Activated CD4-positive, alpha-beta T cell treated with anti-CD3 and anti-CD28 coated beads for 48 hours (primary cell): ENCODE measurements at regions not wholly inside any gene's neighbourhood (a gene's known extent, or its start where the extent isn't known, plus 50 kb on each side); places are given as distances from the start of the nearest gene placed in this dataset.
A peak's percentile ranks its signal among the peaks of the same experiment; 100 is the strongest.
"Not testable (repeated sequence)": the region's sequence is repeated elsewhere in the genome, so short reads cannot be mapped to it uniquely, and the experiment has no call there.

ENCODE experiments used
- DNase-seq: peaks from one replicate; pipeline ENCODE4 v3.0.0-alpha.2; 2020

DNA sequence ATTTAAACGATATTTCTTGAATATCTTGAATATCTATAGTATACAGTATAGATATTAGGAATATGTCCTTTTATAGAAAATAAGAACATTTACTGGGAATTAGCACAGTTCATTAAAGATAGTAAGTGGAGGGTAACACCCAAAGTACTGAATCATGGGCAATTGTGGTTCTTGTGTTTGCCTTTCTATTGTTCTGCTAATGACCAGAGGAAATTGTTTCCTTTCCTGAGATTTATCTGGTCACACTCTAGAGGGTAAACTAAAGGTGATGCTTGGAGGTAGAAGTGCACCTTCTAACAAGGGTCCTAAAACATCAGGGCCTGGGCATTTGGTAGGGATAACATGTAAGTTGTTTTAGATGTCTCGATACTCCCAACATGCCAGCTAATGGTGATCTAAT, 241.3 kb upstream of the SFRP2 start:
- no peak for DNase-seq

DNA sequence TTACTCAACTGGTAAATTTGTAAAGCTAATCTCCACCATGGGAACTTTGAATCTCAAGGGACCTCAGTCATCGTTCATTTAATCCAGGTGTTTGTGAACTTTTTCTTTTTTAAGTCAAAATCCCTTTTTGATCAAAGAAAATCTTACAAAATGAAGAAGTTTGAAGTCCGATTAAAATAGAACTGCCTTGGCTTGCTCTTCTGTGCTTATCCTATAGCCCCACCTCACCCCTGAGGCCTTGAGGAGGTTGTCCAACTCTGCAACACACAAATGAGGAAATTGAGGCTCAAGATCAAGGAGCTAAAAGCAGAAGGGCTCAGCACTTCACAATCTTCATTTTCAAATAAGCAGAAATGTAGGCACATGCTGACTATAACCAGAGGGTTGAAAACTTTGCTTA, 240.3 kb upstream of the SFRP2 start:
- no peak for DNase-seq

DNA sequence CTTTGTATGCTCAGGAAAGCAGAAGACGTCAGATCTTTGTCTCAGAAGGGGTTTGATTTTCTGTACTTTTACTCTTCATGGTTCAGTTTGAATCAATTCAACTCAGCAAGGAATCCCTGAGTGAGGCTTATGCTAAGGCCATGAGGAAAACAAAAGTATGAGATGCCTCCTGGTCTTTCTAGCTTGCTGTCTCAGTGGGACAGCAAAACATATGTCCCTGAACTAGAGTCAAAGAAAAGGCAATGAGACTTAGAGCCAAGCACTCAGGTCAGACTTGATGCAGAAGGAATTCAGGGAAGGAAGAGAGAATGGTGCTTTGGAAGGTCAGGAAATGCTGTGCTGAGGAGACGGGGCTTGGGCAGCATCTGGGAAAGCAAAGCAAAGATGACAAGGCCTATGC, 236.2 kb upstream of the SFRP2 start:
- no peak for DNase-seq

DNA sequence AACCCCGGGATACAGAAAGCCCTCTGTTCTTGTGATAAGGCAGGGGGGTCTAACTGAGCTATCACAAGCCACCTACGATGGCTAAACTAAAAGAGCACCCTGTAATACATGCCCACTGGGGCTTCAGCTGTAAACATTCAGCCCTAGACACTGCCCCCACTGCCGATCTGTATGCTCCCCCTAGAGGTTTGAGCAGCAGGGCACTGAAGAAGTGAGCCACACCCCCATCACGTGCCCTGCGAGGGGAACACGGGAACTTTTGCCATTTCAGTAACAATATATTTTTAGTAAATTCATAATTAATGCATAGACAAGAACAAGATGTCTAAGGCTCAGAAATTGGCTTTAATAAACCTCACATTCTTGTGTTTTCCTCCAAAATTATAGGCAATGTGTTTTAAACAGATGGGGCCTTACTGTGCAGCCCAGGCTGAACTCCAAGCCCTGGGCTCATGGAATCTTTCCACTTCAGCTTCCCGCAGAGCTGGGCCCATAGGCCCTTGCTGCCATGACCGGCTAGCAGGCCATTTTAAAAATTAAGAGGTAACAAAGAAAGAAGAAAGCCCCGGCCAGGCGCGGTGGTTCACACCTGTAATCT, 235.3 kb upstream of the SFRP2 start:
- peak; percentile 14 for DNase-seq

DNA sequence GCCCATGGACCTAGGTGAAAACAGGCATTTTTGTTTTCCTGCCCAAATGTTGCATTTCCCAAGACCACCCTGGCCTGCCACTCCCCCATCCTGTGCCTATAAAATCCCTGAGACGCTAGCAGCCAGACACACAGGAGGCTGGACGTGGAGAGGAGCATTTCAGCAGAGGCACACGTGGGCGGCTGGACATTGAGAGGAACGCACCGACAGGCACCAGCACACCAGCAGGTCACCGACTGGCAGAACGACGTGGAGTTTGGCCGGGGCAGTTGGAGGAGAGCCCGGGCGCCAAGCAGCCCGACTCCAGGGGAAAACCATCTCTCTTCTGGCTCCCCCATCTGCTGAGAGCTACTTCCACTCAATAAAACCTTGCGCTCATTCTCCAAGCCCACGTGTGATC, 234.8 kb upstream of the SFRP2 start:
- not testable (repeated sequence) for DNase-seq

DNA sequence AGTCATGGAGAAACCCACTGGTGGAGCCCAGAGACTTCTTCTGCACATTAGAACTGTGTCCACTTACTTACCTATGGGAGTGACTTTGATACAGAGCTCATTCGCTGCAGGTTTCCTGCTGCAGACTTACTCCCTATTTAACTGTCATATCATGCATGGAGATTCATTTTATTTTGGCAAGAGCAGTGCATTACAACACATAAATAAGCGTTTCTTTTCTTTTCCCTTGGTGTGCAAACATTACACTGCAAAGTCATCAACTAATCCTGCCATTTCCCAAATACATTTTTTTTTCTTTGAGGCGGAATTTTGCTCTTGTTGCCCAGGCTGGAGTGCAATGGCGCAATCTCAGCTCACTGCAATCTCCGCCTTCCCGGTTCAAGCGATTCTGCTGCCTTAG, 230.9 kb upstream of the SFRP2 start:
- DNase-seq, result no peak

DNA sequence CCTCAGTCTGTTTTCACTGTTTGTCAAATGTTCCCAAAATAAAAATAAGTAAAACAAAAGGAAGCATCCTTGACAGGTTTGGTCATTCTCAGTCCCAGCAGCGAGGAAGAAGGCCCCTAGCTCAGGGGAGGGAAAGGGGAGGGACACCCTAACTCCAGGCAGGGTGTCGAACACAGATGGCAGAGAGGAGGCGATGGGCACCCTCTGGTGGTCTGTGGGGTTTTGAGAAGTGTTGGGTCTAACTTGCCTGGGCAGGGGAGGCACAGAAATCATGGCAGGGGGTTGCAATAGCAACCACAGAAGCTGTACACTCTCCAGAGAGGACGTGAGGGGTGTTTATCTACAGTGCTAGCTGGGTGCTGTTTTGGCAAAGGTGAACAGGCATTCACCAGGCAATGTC, 229.8 kb upstream of the SFRP2 start:
- peak; percentile 36 for DNase-seq

DNA sequence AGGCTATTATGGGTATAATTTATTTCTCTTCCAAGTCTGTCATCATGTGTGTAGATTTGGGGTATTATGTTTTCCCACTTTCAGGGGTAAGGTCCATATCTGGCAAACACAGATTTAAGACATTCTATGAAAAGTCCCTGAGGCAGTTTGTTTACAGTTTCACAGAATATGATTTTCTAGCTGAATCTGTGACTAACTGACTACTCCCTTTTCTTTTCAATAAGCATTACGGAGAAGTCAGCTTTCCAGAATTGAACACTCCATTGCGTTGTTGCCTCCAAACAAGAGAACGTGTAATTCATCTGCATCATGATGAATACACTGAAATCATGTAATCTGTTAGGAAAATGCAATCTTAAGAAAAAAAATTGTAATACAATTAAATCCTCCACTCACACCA, 226.7 kb upstream of the SFRP2 start:
- no peak for DNase-seq

DNA sequence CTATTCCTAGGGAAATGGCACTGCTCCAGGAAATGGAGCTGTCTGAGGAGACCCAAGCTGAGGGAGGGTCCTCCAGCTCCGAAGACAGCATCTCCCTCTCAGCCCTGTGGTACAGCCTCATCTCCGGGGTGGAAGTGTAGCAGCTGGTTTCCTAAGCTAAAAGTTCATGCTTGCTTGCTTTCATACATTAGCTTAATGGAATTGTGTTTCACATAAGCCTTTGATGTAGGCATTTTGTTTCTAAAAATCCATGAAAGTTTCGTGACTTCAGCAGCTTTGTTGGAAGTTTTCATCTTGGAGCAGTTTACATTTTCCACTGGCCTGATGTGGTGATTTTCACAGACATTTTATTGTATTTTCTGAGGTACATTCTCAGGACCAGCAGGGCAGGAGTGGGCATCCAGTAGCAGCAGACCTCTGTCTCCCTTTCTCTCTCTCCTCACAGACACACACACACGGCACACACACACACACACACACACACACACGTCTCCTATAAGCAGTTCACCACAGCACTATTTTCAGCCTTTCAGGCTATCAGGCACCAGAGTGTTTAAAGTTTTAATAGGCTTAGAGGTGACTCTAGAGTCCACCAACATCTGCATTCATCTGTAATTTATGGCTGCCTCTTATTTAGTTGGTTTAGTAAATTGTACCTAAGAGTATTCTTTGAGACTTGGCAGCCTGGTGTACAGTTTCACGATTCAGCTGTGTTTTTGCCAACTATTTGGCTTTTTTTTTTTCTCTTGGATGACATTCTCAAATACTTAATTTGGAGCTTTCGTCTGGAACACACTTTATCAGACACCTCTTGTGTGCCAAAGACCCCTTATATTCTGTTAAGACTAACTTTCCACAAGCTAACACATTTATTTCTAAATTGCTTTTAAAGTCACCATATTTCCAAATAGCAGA, 225.8 kb upstream of the SFRP2 start:
- DNase-seq, result no peak

DNA sequence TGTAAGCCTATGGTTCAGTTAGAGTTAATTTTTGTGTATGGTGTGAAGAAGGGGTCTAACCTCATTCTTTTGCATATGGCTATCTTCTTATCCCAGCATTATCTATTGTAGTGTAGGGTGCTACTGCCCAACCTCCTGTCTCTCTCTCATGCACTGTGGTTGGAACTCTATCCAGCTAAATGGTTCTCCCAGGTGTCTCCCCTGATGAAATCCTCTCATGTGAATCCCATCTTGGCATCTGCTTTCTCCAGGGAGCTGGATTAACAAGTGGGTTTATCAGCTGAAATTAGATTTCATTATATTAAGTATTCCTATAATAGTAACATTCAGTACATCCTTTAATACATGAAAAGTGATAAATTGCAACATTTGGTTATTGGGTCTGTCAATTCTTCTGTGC, 224.7 kb upstream of the SFRP2 start:
- no peak for DNase-seq

DNA sequence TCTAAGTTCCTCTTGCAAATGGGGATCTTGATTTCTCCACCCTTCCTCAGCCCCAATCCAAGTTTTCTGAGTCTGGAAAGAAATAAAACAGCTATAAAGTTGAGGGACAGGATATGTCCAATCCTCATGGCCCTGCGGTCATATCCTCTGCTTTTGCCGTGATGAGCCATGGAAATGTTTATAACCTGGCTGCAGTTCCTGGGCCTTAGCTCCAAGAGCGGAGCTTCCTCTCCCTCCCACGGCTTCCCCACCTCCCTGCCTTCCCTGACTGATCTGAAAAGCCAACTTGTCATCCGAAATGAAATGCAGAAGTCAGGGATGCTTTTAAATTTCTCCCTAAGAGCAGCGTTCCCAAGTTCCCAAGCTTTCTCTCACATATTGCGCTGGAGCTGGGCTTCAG, 221.5 kb upstream of the SFRP2 start:
- DNase-seq, result no peak

DNA sequence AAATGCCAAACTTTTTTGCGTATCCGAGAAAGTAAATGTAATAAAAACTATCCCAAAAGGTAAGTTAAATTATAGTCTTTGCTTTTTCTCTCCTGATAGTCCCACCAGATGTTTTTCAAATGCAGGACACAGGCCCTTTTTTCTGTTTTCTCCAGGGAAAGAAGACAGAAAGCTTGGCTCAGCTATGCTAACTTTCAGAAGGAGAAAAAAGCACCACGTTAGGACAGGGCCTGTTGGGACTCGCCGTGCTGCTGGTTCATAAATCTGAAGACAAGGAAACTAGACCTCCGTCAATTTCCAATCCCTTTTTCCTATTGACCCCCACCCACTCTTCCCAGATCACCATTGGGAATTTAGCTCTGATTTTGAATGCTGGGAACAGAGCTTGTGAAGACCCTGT, 220.9 kb upstream of the SFRP2 start:
- DNase-seq, result no peak

DNA sequence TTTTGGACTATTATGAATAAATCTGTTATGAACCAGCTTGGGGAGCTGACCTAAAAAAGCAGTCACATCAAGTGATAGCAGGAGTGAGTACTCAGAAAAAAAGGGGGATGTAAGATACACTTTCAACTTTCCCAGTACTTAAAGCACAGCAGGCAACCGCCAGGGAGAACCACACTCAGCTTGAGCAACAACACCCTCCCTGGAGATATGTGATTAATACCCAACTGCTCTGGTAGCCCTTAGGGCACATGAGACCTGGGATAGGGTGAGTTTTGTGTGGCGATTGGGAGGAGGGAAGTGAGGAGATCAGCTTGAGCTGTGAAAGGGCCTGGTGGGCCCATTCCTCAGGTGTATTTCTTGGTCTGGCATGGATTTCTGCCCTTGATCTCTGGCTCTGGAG, 220.3 kb upstream of the SFRP2 start:
- no peak for DNase-seq

DNA sequence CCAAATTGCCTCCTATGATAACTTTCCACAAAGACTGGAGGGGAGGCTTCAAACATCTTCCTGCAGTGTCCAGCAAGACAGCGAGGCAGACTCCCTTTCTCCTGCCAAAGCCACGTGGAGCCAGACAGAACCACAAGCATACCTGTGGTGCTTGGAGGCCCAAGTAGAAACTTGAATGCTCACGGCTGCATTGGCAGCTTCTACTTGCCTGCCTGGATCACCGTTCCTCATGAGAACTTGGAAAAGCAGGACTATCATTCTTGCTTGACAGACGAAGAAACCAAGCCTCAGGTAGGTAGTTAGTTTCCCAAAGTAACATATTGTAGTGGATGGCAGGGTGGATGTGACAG, 216.3 kb upstream of the SFRP2 start:
- no peak for DNase-seq

DNA sequence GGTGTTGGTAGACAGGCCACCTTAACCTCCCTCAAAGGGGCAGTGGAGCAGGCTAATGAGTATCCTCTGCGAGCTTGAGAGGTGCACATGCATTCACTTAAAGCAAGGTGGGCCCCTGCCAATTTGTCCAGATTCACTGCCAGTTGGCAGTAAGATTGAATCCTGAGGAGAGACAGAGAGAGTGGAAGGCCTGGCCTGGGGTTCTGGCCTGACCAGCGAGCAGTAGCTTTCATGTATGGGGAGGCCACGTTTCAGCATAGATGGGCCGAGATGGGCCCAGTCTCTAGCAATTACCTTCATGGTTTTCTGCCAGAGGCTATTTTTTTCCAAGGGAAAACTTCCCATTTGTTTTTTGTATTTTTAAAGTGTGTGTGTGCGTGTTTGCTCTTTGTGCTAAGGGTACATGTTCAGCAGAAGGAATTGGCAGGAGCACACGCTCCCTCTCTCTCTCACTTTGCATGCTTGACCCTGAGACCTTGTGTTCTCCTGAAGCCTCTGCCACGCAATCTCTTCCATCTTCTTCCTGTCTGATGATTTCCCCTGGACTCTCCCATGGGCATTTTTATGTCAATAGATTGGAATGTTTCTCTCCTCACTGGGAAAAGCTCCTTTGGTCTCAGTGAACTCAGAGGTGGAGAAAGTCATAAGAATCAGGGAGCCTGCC, 215.8 kb upstream of the SFRP2 start:
- DNase-seq, result no peak

DNA sequence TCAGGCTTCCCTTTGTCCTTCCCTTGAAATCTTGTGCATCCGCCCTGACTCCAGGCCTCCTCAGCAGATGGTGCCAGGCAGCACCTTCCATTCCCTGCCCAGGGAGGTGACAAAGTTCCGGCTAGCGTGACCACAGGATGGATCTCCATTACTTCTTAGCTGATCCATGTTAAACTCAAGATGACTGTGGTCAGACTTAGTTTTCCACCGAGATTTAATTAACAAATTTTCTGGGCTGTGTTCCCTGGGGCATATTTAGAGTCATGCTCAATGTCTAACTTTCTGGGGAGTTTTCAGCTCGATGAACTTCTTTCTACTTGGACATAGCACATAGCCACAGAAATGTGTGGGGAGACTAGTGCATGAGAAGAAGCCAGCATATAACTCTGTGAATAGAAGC, 215.1 kb upstream of the SFRP2 start:
- no peak for DNase-seq

DNA sequence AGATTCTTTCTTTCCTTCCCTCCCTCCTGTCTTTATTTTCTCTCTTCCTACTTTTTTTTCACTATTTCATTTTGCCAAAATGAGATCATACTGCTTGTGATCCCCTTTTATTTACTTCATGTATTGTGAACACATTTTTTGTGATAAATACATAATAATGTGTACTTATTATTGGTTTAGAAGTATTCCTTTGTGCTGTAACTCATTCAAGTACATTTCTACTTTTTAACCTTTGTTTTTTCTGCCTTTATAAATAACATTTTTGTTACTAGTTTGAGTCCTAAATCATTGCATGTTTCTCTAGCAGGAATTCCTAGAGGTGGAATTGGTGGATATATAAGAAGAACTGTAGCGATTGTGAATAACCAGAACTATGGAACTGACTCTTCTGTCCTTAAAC, 214.5 kb upstream of the SFRP2 start:
- DNase-seq, result no peak

DNA sequence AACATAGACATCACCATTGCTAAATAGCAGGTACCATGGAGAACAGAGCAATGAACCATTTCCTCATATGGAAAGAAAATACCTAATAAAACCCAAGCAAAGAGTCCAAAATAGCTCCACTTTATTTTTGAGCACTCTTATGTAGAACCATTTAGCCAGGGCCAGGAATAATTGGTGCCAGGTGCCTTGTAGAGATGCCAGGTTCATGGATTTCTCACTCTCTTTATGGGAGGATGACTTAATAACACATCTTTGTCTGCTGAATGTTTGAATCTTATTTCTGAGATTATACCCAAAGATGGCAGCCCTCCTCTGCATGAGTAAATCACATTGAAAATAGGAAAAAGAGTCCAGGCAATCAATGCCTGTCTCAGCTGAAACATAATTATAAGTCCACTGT, 212.3 kb upstream of the SFRP2 start:
- no peak for DNase-seq

DNA sequence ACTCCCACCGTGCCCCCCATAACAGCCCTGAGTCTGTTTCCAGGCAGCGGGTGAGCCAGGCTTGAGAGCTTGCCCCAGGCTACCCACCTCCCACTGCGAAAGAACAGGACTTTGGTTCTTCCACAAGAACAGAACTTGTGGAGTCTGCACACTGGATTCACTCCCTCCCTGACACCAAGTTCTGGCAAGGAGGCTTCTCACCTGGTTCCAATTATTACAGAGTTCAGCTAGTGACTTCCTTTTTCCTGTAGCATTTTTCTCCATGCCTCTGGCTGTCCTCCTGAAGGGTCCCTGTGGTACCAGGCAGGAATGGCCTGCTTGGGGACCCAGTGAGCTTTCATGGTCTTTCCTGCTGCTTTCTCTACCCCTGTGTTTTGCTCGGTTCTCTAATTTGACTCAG, 208.6 kb upstream of the SFRP2 start:
- DNase-seq, result no peak

DNA sequence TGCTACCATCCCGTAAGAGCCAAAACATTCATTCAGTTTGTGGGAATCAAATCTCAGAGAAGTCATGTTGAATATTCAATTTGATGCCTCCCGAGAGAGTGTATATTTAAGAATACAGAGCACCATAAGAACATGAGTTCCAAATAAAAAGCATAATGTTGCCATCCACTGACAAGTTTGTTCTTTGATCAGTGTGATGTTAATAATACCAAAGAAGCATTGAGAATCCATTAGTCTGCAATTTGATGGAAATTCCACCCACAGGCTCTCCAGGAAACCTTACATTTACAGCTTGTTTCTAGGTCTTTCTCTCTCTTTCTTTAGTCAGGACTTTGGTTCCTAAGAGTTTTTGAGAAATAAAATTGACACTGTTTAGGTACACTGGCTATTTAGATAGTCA, 200.6 kb upstream of the SFRP2 start:
- DNase-seq, result no peak

DNA sequence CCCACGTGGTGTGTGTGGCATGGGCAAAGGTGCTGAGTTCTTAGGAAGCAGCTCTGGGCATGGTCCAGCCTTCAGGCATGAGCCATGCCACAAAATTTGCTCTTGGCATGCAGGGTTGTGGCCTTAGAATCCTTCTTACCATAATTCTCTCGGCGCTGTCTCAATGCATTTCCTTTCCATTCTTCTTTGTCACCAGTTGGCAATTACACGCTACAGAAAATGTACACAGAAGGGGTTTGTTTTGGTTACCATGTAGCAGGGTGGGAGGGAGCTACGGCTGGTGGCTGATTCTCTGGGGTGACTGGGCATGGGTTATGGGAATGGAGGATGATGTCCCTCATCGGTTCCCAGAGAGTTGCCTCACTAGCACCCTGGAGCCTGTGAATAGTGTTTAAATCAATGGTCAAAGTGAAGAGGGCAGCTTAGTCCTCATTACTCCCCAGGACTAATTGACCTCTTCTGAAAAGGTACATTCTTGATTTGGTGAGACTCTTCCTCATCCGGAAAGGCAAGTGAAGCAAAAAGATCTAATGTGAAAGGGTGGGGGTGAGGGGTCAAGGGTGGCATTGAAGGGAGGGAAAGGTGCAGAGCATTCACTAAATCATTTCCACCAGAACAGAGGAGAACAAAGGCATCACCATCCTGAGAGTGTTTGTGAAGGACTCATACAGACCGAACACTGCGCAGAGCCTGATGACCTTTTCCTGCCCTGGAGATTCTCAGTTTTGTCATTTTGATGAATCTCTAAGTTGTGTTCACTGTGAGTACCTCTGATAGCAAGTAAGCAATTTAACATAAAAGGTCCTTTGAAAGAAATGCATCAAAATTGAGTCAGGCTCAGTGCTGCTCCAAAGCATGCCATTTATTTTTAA, 199.8 kb upstream of the SFRP2 start:
- DNase-seq, result no peak

DNA sequence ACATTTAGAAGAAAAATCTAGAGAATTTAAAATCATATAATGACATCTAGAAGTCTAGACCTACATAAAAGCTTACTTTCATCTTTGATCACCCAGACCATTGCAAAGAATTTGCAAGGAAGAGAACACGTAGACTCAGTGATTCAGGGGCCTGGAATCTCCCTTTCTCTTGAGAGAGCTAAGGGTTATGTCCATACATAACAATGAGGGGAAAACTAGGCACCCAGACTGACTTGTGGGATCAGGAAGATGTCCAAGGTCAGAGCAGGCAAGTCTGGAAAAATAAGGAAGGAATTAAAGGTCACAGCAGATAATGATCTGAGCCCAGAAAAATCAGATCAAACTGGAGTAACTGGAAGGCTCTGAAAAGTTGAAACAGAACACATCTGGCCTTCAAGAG, 198.4 kb upstream of the SFRP2 start:
- DNase-seq, result no peak

DNA sequence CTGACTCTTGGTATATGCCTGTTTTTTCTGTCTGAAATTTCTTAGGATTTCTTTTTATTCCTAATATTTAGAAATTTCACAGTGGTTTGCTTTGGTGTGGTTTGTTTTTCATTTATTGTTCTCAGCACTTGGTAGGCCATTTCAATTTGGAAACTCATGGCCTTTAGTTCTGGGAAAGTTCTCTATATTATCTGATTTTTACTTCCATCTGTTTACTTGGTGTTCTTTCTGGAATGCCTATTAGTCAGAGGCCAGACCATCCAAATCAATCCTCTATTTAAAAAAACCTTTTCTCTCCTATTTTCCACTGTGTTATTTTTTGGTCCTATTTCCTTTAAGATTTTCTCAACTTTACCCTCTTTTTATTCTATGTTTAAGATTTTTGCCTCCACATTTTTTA, 188.1 kb upstream of the SFRP2 start:
- DNase-seq, result no peak
